GM21526 (cell line): ENCODE measurements at regions not wholly inside any gene's neighbourhood (a gene's known extent, or its start where the extent isn't known, plus 50 kb on each side); places are given as distances from the start of the nearest gene placed in this dataset.
"Not testable (repeated sequence)": the region's sequence is repeated elsewhere in the genome, so short reads cannot be mapped to it uniquely, and the experiment has no call there.

Experiments used
- ATAC-seq: cut with Tn5 transposase; IDR thresholded peaks from one replicate; pipeline ENCODE4 v1.9.1; 2021; ENCODE audit warnings: moderate library complexity; ENCODE audit not compliant: unreplicated experiment, low FRiP score

DNA sequence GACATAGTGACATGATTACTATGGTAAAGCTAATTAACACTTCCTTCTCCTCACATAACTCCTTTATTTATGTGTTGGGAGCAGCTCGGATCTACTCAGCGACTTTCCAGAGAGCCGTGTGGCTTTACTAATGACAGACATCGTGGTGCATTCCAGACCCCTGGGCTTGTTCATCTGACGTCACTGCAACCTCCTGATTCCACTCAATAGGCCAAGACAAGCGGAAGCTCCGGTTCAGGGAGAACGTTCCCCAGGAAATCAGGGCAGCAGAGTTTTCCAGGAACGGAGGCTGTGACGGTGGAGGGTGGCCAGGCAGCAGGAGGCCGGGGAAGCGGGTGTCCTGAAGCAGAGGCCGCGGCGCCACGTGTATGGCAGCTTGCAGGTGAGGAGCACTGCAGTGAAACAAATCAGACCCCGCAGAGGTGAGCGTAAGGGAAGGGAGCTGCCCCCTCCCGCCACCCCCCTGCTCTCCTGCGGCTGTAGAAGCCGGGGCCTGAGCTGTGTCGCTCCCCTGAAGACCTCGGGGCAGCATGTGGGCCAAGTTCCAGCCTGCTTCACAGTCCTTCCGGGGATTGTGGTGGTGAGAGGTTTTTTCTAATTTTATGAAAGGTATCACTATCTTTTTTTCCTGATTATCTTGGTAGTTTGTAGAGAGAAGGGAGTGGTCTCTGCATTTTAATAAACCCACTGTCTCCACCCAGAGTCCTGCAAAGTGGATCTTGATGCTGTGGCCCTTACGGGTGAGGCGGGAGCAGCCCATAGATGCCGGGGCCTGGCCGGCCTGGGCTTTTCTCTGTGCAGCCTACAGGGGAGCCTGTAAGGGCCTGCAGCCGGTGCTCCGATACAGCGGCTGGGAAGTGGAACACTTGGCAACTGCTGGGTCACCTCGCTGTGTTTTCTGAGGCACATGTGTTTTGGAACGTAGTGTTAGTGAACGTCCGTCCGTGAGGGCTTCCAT is 220.4 kb upstream of the IRX4 start:
- ATAC-seq = no peak

DNA sequence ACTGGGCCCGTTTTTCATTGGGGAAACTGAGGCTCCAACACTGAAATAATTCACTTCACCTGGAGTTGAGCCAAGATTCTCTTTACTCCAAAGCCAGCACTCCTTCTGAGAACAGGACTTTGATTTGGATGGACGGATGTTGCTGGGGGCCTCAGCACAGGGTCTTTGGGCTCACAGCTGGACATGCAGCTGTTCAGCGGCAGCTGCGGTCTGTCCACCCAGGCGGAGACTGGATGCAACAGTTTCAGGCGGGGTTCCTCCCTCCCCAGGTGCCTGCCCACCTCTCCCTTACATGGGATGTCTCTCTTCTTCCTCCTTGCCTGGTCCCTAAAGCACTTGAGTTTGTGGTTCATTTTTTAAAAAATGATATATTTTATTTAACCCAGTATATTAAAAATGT is 219.0 kb upstream of the IRX4 start:
- no peak for ATAC-seq

DNA sequence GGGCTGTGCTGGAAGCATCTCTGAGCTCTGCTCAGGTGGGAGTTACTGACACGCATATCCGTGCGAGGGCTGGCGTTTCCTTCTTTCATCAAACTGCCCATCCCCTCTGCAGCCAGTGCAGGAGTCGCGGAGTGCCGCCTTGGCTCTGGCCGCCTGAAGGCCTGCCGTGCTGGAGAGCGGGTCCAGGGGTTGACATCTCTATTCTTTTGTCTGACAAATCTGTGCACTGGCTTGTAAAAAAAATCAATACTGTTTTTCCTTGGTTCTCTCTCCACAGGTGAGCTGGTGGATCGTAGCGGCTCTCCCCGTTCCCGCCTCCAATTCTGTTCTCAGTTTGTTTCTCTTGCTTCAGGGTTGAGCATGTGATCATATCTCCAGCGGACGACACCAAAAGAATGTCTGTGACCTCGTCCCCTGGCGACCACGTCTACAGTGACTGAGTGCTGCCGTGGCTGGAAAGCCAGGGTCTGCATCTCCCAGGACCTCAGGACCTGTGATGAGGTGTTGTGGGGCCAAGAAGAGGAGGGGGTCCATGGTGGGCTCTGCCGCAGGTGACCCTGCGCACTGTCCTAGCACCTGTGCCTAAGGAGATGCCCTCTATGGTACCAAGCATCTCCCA is 214.3 kb upstream of the IRX4 start:
- ATAC-seq = no peak

DNA sequence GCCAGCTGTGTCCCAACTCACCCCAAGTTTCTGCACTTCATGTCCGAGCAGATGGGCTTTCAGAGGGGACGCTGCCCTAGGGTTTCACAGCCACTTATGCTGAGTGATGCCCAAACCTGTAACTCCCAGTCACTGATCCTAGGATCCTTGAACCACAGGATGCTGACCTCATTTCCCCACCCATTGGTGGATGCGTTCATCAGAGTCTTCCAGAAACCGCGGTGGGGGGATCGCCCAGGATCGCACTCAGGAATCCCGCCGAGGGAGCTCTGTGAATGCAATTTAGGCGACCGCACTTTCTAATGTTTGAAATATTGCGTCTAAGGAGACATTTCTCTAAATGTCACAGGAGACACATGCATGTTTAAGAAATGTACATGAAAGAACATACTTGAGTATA is 212.3 kb upstream of the IRX4 start:
- ATAC-seq = no peak

DNA sequence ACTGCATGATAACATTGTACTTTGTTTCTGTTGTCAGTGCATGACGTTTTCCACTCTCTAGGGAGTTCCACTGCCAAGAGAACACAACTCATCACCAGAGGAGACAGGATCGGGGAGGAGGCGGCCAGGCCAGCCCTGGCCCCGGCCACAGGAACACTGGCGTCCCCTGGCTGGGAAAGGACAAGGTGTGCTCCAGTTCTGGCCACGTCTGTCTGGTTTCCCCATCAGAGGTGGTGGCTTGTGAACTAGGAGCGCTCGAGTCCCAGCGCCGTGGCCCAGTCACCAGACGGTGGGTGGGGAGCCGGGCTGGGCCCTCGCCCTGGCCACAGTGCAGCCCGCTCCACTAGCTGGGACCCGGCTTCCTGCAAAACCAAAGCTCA is 211.9 kb upstream of the IRX4 start:
- ATAC-seq = no peak

DNA sequence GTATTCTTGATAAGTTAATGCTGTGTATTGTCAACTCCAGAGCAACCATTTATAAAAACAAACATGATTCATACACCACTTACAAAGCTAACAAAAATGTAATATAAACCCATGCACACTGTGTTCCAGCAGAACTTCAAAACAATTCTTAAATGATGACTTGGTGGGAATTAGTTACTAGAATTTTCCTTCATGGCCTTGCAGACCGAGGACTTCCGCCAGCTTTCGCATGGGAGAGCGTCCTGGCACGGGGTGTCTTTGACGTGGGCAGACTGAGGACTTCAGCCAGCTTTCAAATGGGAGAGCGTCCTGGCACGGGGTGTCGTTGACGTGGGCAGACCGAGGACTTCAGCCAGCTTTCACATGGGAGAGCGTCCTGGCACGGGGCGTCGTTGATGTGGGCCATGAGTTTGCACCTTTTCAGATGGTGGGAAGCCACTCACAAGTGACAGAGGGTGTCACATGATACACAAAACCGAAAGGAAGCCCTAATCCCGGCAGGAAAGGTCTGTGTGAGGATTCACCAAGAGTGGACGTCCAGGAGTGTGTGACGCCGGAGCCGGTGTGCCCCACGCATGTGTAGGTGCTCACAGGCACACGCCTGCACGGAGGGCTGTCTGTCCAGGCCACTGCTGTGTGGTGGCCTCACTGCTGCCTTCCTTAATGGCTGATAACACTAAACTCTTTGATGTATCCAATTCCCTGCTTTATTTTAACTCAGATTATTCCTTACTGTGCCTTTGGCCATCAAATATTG is 211.3 kb upstream of the IRX4 start:
- no peak for ATAC-seq

DNA sequence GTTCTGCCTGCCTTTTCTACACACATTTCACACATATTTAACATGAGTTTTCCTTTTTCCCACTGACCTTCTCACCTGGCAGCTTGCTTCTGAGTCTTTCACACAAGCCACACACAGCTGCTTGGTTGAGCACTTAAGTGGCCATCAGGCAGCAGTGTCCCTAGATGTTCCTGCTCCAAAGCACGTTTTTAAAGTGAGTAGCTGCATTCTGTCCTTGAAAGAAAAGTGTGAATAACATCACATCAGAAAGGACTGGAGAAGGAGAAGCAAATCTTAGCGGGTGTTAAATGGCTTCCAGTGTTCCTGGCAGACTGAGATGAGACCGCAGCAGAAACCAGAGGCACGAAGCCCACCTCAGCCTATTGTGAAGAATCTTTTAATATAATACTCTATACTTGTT is 209.2 kb upstream of the IRX4 start:
- no peak for ATAC-seq

DNA sequence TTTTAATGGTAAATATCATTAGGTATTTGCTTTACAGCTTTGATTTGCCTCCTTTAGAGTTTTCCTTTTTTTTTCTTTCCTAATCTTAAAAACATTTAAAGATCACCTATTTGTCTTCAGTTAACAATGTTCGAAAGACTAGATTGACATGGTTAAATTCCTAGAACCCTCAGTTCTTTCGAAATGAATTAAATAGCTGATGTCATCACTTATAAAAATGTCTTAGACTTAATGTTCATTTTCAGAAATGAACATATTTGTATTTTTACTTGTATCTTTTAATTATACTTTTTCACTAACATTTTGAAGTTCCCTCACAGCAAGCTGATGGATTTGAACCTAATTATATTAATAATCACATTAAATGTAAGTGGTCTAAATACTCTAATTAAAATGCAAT is 205.3 kb upstream of the IRX4 start:
- no peak for ATAC-seq

DNA sequence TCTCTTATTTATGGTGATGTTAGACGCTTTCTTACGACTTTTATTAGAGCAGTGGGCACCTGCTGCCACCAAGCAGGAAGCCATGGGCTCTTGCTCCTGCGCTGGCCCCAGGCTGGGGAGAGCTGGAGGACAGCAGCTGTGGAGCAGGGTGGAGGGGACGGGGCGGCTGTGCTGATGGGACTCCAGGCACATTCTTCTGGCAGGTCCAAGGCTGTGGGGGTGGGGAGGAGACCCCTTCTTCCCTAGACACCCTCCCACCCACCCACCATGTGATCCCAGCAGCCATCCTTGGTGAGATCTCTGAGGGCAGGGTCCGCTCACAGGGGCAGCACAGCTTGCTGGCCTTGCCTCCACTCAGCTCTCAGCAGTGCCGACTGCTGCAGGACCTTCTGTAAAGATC is 192.6 kb upstream of the IRX4 start:
- no peak for ATAC-seq

DNA sequence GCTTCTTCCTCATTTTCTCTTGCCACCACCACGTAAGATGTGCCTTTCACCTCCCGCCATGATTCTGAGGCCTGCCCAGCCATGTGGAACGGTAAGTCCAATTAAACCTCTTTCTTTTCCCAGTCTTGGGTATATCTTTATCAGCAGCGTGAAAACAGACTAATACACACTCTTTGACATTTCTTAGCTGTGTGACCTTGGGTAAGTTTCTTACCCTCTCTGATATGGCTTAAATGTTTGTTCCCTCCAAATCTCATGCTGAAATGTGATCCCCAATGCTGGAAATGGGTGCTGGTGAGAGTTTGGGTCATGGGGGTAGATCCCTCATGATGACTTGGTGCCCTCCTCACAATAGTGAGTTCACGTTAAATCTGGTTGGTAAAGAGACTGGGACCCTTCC is 188.8 kb upstream of the IRX4 start:
- ATAC-seq = no peak

DNA sequence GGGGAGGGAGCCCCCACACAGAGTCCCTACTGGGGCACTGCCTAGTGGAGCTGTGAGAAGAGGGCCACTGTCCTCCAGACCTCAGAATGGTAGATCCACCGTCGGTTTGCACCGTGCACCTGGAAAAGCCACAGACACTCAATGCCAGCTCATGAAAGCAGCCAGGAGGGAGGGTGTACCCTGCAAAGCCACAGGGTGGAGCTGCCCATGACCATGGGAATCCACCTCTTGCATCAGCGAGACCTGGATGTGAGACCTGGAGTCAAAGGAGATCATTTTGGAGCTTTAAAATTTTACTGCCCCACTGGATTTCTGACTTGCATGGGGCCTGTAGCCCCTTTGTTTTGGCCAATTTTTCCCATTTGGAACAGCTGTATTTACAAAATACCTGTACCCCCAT is 188.1 kb upstream of the IRX4 start:
- ATAC-seq = not testable (repeated sequence)

DNA sequence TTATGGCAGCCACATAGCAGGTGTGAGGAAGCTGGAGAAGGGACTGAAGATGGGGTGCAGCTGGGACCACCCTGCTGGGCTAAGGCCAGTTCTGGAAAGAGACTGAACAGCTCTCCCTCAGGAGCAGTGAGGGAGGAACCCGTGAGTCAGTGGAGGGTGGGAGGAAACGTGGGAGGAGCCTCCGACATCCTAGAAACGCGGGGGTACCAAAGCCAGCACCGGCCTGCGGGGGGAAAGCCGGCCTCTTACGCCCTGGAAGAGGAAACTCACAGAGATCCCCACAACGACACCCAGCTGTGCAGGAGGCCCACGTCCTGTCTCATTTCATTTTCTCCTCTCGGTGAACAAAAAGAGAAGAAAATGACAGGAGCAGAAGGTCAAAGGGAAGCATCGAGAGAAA is 185.8 kb upstream of the IRX4 start:
- no peak for ATAC-seq

DNA sequence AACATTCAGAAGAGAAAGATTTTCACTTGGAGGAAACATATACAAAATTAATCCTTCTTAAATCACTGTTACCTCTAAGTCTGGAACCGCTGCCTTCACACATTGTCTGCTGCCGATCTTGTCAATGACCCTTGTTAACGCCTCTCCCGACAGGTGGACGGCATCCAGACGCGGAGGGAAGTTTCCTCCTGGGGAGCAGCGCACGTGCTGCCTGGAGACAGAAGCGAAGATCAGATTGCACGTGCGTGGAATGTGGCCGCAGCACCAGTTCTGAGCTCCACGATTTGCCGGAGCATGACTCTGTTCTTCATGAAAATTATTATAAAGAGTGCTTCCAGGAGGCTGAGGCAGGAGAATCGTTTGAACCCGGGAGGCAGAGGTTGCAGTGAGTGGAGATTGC is 183.6 kb upstream of the IRX4 start:
- no peak for ATAC-seq

DNA sequence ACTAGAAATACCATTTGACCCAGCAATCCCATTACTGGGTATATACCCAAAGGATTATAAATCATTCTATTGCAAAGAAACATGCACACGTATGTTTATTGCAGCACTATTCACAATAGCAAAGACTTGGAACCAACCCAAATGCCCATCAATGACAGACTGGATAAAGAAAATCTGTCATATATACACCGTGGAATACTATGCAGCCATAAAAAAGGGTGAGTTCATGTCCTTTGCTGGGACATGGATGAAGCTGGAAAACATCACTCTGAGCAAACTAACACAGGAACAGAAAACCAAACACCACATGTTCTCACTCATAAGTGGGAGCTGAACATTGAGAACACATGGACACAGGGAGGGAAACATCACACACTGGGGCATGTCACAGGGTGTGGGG is 180.7 kb upstream of the IRX4 start:
- not testable (repeated sequence) for ATAC-seq

DNA sequence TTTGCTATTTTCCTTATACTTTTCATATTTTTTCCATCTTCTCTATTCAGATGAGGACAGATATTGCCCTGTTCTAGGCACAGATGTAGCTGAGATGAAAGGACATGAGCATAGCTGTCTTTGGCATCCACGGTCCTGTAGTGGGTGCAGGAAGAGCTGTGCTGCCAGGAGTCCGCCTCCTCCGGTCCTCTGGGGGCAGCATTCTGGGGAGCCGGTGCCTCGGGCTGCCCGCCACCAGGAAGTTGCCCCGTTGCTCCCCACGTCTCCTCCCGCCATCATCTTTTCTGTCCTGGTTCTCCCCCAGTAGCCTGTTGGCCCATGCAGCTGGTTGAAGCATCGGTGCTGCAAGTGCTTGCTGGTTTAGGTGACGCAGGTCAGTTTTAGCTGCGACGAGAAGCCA is 170.0 kb upstream of the IRX4 start:
- ATAC-seq = no peak

DNA sequence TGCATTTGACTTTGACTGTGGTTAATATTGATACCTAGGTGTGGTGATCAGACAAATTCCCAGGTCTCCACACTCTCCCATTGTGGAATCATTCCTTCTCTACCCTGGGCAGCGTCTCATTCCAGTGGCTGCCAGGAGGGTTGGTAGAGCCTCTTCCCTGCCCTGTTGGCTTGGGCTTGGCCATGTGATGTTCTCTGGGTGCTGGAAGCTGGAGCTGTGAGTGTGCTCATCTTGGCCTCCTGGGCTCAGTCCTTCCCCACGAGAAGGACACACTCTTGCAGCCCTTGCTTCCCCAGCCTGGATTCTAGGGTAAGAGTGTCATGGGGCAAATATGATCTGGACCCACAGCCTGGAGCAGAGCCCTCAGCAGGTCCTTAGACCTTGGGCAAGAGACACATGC is 167.2 kb upstream of the IRX4 start:
- no peak for ATAC-seq

DNA sequence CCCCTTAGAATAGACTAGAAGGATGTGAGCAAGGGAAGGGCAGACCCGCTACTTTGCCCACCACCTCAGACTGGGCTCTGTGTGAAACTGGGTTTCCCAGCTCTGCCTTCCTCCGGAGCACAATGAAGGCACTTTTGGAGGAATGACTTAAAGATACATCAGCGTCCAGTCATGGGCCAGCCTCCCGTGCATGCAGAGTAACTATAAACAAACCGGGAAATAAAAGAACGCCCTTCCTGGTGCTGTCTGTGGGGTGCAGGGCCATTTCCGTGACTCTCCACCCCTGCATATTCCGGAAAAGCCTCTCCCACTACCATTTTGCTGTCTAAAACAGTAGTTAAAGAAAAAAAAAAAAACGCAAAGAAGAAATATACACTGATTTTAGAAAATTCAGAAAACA is 165.9 kb upstream of the IRX4 start:
- ATAC-seq = no peak

DNA sequence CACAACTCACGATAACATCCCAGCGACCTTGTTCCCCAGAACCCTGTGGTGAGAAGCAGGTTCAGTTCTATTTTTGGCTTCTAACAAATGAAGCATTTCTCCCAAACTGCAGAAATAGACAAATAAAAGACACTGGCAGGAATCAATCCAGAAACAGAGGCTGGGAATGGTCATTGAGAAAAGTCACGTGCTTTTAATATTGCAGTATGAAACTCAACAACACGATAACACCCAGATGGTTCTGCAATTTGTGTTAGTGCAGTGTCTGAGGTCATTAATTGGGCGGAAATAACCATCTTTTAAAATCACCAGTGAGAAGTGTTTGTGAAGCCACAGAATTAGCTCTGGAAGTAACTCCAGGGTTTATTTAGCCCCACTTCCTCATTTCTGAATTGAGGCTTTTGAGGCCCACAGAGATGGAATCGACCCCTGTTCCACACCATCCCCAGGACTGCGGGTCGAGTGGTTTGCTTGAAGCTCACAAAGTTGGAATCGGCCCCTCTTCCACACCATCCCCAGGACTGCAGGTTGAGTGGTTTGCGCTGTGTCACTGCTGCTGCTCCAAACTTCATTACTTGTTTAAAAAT is 164.7 kb upstream of the IRX4 start:
- ATAC-seq = no peak

DNA sequence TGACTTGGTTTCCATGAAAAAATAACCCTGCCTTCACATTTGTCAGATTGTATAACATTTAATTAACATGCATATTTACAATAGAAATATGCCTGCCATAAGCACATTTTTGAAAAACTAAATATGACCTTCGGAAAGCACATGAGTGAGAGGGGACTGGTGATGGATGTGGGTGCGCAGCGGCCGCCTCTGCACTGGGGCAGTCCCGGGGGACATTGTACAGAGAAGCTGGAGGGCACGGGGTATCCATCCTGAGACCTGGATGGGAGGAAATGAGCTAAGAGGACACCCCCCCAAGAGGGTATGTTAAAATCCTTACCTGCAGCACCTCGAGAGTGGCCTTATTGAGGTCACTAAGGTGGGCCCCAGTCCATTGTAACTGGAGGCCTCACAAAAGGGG is 161.3 kb upstream of the IRX4 start:
- no peak for ATAC-seq

DNA sequence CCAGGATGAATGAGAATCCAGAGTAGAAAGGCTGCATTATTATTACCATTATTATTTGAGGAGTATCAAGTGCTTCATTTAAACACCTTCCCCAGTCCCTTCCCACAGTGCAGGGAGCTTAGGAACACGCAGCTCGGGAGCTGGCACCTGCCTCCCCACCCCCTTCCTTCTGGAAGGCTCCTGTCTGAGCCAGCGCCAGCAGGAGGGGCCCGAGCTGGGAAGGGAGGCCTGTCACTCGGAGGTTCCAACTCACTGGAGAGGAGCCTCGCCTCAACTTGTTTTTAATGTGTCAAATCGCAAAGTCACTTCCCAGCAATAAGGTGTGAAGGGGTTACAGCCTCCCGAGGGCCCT is 156.4 kb upstream of the IRX4 start:
- no peak for ATAC-seq
